Fibroblast of skin of left biceps (primary cell): ENCODE measurements at regions not wholly inside any gene's neighbourhood (a gene's known extent, or its start where the extent isn't known, plus 50 kb on each side); places are given as distances from the start of the nearest gene placed in this dataset.

Experiments used
- DNase-seq, 2 experiments: peaks; one replicate each; pipeline ENCODE4 v3.0.0-alpha.2; 2013; ENCODE audit warnings: low read depth in 2 of 2

GRCh38 chr7:1321411-1322239, 89.0 kb downstream of the UNCX start:
- DNase-seq = no peak

DNA sequence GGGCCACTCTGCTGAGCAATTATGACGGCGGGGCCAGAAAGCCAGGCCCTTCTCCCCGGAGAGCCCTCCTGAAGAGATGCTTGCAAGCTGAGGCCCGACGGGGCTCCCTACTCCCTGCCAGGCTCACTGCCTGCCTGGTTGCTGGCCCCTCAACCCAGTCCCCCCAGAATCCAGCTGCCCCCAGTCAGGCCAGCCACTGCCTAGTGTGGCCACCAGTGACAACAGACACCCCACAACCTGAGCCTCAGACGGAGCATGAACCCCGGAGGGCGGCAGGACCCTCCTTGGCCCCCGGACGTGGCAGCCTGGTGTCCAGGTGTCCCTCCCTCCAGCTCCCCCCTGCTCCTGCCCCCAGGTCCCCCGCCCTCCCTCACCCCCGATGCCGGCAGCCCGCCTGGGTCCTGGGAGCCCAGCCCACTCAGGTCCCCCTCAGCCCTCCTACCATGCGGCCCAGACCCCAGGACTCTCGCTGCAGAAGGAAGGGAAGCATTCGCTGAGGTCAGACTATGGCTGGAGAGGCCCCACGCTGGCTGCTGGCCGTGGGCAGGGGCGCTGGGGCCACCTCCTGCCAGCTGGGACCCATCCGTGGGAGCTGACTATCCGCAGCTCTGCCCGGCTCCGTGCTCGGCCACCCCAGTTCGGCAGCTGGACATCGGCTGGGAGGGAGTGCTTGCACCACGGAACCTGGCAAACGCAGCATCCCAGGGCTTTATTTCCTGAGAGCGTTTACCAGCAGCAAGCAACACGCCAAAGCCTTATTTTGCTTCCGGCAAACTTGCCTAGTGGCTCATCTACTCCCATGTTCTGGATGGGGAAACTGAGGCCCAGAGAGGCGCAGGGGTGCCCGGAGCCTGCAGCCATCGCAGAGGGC, 89.8 kb downstream of the UNCX start:
- no peak for DNase-seq

DNA sequence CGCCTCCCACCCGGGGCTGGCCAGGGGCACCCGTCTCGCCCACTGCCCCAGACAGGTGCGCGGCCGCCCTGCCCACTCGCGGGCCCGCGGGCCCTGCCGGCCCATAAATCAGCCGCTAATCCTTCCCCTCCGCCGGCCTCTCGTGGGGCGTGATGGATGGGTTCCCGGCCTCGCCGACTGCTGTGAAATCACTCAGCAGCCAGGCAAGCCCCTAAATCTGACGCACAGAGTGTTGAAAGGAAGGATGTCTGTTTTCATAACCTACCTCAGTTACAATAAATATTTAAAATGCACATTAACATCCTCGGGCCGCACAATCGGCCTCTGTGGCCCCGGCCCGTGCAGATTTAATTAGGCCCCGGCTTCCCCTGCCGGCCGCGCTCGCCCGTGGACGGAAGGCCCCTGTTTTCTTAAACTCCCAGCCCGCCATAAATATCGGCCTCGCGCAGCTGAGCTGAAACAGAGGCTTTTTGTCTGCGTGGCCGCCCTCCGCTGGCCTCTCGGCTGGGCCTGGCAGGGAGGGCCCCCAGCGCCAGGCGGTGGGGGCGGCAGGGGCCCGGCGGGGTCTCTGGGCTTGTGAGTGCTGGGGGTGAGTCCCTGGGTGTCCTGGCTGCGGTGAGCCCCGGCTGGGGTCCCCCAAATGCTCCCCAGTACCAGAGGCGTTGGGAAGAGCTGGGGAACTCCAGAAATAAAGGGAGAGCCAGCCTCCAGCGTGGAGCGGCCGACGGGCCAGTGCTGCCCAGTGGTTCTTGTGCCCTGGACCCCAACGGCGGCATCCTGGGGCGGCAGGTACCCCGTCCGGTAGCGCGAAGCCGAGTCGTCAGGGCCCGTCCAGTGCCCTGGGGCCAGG, 90.7 kb downstream of the UNCX start:
- no peak for DNase-seq

DNA sequence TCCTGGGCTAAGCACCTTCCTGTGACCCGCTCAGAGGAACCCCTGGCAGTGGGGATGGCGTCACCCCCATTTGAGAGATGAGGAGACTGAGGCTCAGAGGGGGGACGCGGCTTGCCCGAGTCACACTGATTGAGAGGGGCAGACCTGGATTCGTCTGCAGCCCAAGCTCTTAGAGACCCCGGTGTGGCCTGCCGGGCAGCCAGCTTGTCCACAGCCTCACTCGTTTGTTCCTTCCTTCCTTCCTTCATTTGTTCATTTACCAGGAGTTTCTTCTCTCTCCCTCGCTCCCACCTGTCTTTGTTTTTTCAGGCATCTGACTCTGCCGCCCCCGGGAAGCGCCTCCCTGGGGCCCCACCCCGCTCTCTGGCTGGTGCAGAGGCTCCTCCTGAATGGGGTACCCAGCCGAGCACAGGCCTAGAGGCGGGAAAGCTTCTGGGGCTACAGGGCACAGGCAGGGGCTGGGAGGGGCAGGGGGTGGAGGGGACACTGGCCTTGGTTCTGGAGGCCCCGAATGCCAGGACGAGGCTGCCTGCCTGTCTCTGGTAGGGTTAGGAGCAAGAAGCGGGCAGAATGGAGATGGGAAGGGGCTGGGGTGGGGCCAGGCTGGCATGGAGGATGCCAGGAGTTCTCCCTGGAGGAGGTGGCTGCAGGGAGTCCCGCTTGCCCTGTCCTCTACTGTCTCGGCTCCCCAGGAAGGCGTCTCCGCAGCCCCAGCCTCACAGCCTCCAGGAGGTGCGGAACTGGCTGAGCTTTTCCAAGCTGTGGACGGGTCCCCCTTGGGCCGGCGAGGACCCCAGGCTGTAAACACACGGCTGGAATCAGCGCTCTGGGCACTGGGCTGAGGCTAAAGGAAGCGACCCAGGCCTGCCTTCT, 91.6 kb downstream of the UNCX start:
- DNase-seq = no peak

DNA sequence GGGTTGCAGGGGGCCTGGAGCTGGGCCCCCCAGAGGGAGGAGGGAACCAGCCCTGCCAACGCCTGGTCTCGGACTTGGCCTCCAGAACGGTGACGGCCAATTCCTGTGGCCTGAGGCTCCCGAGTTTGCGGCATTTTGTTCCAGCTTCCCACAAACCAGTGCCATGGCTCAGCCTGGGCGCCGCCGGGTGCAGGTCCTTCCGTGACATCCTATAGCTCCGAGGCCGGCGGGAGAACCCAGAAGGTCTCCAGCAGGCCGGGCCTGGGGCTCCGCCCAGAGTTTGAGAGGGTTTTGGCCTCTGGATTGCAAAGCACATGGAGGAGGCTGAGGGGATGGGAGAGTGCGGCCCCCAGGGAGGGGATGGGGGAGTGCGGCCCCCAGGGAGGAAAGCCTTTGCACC, 92.6 kb downstream of the UNCX start:
- no peak for DNase-seq

- no peak for DNase-seq
These were observed 93.2 kb downstream of the UNCX start for GRCh38 chr7:1325646-1326510.

GRCh38 chr7:1326511-1326785, 93.8 kb downstream of the UNCX start:
- no peak for DNase-seq

DNA sequence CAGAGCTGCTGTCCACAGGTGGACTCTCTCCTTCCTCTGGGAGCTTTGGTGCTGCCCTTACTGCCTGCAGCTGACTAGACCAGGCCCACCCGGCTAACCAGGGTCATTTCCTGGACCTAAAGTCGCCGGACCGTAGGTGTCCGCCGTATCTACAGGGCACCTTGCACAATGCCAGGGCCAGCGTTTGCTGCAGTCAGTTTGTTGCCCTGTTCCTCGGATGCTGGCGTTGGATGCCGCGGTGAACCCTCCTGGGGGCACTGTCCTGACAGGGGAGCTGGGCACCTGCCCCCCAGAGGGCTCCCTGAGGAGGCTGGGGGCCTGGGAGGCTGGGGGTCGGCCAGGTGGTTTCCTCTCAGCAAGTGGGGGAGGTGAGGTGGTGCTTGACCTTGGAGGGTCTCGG, 96.6 kb downstream of the UNCX start:
- DNase-seq = no peak

DNA sequence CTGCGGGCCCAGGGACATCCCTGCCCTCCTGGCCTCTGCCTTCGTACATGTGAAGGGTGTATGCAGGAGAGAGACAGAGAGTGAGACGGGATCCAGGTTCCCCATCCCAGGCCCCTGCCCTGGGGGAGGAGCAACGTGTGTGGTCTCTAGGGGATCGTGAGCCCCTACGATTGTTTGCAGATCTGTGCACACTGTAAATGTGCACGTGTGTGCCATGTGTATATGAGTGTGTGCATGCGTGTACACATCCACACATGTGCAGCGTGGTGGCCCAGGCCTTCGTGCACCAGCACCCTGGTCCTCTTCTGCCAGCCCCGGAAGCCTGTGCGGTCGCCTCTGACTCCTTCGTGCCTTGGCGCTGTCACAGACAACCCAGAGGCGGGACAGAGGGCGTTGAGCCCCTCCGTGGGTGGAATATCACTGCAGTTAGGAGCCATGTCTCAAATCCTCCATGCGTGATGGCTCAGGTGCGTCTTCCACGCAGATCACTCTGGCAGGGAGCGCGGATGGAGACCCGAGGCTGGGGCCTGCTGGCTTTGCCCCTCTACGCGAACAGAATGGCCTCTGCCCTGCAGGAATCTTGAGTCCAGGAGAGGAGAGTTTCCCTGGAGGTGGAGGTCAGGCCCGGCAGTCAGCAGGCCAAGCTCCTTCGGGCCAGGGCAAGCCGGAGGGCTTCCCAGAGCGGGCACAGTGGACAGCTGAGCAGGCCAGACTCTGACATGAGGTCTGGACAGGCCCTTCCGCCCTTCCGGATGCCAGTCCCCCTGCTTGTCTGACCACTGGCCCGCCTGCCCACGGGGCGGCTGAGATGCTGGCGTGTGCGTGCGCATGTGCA, 97.5 kb downstream of the UNCX start:
- DNase-seq = no peak

DNA sequence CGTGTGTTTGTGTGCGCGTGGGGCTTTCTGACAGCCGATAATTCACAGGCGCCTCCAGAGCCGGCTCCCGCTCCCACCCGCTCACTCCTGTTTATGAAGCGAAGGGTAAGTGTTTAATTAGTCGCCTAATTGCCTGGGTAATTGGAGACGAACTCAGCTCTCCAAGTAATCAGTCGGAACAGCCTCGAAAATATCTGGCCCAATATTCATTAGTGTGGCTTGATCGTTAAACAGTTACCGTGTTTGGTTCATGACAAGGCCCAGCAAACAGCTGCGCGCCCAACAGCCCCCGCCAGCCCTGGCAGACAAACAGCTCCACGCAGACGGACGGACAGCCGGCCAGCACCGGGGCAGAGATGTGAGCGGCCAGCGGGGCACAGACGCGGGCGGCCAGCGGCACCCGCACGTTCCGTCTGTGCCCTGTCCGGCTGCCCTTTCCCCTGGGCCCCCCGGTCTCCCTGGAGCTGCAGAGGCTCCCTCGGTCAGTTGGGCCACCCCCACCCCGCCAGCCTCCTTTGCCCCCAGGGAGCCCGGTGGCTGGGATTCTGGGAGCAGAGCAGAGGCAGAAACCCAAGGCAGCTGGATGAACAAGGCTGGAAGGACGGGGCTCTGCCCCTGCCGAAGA, 98.2 kb downstream of the UNCX start:
- no peak for DNase-seq

DNA sequence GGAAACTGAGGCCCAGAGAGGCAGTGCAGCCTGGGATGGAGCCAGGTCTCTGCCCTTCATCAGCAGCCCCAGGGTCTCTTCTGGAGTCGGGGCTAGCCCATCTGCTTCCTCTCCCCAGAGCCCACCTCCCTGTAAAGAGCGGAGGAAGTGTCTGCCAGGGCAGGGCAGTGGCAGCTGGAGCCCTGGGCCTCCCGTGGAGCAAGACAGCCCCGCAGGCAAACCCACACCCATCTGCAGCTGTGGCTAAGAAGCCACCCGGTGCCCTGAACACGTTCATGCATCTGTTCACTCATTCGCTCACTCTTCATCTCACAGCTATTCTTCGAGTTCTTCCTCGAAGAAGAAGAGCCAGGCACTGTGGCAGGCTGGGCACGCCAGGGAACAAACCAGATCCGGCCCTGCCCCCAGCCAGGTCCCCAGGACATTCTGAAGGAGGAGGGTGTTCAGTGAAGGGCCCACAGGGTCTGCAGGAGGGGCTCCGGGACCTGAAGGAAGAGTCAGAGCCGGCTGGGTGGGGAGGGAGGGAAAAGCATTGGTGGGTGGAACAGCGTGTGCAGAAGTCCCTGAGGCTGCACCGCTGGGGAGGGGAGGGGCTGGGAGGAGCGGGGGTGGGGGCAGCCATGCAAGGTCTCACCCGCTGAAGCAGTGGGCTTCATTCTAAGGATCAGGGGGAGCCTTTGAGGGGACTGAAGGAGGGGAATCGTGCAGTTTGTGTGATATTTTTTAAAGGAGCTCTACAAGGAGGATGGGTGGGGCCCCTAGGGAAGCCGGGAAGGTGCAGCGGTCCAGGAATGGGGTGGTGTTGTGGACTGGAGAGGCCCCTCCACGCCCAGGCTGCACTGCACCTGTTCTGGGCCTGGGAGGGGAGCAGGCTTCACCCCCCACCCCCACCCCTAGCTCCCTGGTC, 99.1 kb downstream of the UNCX start:
- no peak for DNase-seq

- no peak for DNase-seq
These were observed 103.8 kb downstream of the UNCX start for GRCh38 chr7:1336509-1336908.

DNA sequence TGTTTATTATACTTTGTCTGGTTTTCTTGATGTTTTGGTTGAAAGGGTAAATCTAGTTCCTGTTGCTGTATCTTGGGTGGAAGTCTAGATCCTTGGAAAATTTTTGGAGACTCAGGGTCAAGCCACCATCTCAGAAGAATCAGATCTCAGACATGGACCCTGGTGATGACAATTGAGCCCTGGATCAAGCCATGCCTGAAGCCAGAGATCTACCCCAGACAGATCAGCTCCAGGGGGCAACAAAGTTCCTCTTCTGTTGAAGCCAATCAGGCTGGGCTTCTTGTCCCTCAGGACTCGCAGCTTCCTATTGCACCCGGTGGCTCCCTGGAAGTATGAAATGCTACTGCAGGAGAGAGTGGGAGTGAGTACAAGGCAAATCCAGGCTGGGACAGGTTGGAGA, 106.9 kb downstream of the UNCX start:
- no peak for DNase-seq

- no peak for DNase-seq
These were observed 107.4 kb downstream of the UNCX start for GRCh38 chr7:1340031-1340430.

- DNase-seq = no peak
These were observed 108.0 kb downstream of the UNCX start for GRCh38 chr7:1340461-1341360.

DNA sequence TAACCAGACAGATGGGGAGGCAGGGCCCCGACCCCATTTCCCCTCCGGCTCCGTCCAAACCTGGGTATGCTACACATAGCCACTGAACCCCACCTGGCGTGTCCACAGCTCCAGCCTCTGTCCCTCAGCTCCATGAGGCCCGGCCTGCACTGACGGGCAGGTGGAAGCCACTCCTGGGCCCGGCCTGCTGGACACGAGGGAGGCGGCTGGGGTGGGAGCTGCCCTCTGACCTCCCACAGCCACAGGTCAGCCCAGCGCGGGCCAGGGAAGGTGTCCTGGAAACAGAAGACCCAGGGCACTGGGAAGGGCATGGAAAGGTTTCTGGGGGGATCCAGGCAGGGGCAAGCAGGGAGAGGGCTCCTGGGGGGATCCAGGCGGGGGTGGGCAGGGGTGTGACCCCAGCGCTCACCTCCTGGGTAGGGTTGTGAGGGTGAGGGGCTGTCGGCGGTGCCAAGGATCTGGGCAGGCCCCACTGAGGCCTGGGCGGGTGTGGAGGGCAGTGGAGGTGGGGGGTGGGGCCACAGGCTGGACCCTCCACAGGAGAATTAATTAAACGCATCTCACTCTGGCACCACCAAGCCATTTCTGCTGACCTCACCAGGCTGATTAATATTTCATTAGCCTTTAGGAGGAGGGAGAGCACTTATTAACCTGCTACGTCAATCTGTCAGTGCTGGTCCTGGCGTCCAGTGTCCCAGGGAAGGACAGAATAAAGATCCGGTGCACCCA, 108.9 kb downstream of the UNCX start:
- no peak for DNase-seq
